ENCODE measurements at regions not wholly inside any gene's neighbourhood (a gene's known extent, or its start where the extent isn't known, plus 50 kb on each side); places are given as distances from the start of the nearest gene placed in this dataset.
"Not testable (repeated sequence)": the region's sequence is repeated elsewhere in the genome, so short reads cannot be mapped to it uniquely, and the experiment has no call there.

- no peak overlapping the region for H3K4me3 ChIP-seq
- TF ChIP-seq CTCF (IDR thresholded peaks at IDR 0.05), result no peak
- H3K4me1 ChIP-seq, result no peaks in the 10 kb centered on the region
- H3K27me3 ChIP-seq, result no peaks in the 10 kb centered on the region
- H3K36me3 ChIP-seq, result no peaks in the 10 kb centered on the region
- H3K27ac ChIP-seq, result no peak overlapping the region
- H3K9me3 ChIP-seq, result no peaks in the 10 kb centered on the region
- intact Hi-C loops (cut with DNase I; ENCODE audit: low total_unique reads), result no loop called here
- DNase-seq, result no peak
These were observed 152.0 kb downstream of the KCNJ2 start for GRCh38 chr17:70321352-70321751.

GRCh38 chr17:70323269-70323668 lies 153.9 kb downstream of the KCNJ2 start:
- Histone ChIP-seq H3K4me3 (no peak overlapping the region), H3K4me1 (no peaks in the 10 kb centered on the region), H3K9me3 (no peaks in the 10 kb centered on the region), H3K36me3 (no peaks in the 10 kb centered on the region), H3K27me3 (no peaks in the 10 kb centered on the region), H3K27ac (no peak overlapping the region)
- intact Hi-C loops (cut with DNase I; ENCODE audit: low total_unique reads), result no loop called here
- TF ChIP-seq CTCF (IDR thresholded peaks at IDR 0.05), result no peak
- DNase-seq, result no peak

- Histone ChIP-seq H3K27me3 (no peaks in the 10 kb centered on the region), H3K9me3 (no peaks in the 10 kb centered on the region), H3K4me3 (no peak overlapping the region), H3K27ac (no peak overlapping the region), H3K4me1 (no peaks in the 10 kb centered on the region), H3K36me3 (no peaks in the 10 kb centered on the region)
- no peak for TF ChIP-seq CTCF (IDR thresholded peaks at IDR 0.05)
- DNase-seq, result no peak
- intact Hi-C loops (cut with DNase I; ENCODE audit: low total_unique reads), result no loop called here
These were observed 154.7 kb downstream of the KCNJ2 start for GRCh38 chr17:70324031-70324430.

- DNase-seq, result no peak
- Histone ChIP-seq H3K9me3 (no peaks in the 10 kb centered on the region), H3K4me1 (no peaks in the 10 kb centered on the region), H3K27ac (no peak overlapping the region), H3K4me3 (no peak overlapping the region), H3K27me3 (no peaks in the 10 kb centered on the region), H3K36me3 (no peaks in the 10 kb centered on the region)
- intact Hi-C loops (cut with DNase I; ENCODE audit: low total_unique reads), result no loop called here
- no peak for TF ChIP-seq CTCF (IDR thresholded peaks at IDR 0.05)
These were observed 157.9 kb downstream of the KCNJ2 start for GRCh38 chr17:70327279-70327678.

GRCh38 chr17:70327723-70328122 lies 158.4 kb downstream of the KCNJ2 start:
- DNase-seq, result no peak
- H3K4me3 ChIP-seq, result no peak overlapping the region
- no peaks in the 10 kb centered on the region for H3K36me3 ChIP-seq
- no peaks in the 10 kb centered on the region for H3K9me3 ChIP-seq
- TF ChIP-seq CTCF (IDR thresholded peaks at IDR 0.05), result no peak
- no peaks in the 10 kb centered on the region for H3K27me3 ChIP-seq
- no peaks in the 10 kb centered on the region for H3K4me1 ChIP-seq
- H3K27ac ChIP-seq, result no peak overlapping the region
- intact Hi-C loops (cut with DNase I; ENCODE audit: low total_unique reads), result no loop called here

GRCh38 chr17:70329721-70330120 lies 160.4 kb downstream of the KCNJ2 start:
- no peak for TF ChIP-seq CTCF (IDR thresholded peaks at IDR 0.05)
- no peak overlapping the region for H3K4me3 ChIP-seq
- DNase-seq, result no peak
- no peaks in the 10 kb centered on the region for H3K36me3 ChIP-seq
- intact Hi-C loops (cut with DNase I; ENCODE audit: low total_unique reads), result loop anchor here (10.0 kb wide), 1 partner anchor 85 kb away; no protein-coding TSS in a partner anchor
- H3K9me3 ChIP-seq, result no peaks in the 10 kb centered on the region
- H3K27ac ChIP-seq, result no peak overlapping the region
- H3K4me1 ChIP-seq, result no peaks in the 10 kb centered on the region
- no peaks in the 10 kb centered on the region for H3K27me3 ChIP-seq

- not testable (repeated sequence) for H3K4me3 ChIP-seq, H3K9me3 ChIP-seq, DNase-seq, H3K4me1 ChIP-seq, H3K27me3 ChIP-seq, H3K27ac ChIP-seq, H3K36me3 ChIP-seq
- intact Hi-C loops (cut with DNase I; ENCODE audit: low total_unique reads), result loop anchor here (10.0 kb wide), 1 partner anchor 86 kb away; no protein-coding TSS in a partner anchor
These were observed 161.7 kb downstream of the KCNJ2 start for GRCh38 chr17:70331066-70331465.

All from tibial artery (tissue), 4 donors.